Activated CD8-positive, alpha-beta memory T cell treated with anti-CD3 and anti-CD28 coated beads, Interleukin-2, amount 50 U/mL, for 48 hours (primary cell): ENCODE measurements at regions not wholly inside any gene's neighbourhood (a gene's known extent, or its start where the extent isn't known, plus 50 kb on each side); places are given as distances from the start of the nearest gene placed in this dataset.
"Not testable (repeated sequence)": the region's sequence is repeated elsewhere in the genome, so short reads cannot be mapped to it uniquely, and the experiment has no call there.

Source experiments
- DNase-seq: peaks from one replicate; pipeline ENCODE4 v3.0.0-alpha.2; 2020

DNA sequence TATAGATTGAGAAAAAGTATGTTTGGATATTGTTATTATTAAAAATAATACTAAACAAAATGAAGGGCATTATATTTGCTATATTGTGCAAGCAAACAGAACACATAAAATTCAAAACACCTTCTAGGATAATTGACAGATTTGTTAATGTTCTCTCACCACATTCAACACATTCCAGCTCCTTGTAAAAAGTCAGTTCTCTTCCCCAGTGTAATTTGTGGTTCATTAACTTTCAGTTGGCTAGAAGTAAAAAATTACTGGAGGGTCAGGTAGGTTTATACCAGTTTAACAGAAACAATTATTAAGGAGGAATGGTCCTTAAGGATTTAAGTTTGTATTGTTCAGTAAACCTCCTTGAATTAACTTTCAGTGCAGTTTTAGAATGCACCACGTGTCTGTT, 1235.3 kb upstream of the ADGRL2 start:
- no peak for DNase-seq

GRCh38 chr1:80542231-80542630, 1258.5 kb upstream of the ADGRL2 start:
- DNase-seq, result no peak

GRCh38 chr1:80540596-80540995, 1260.1 kb upstream of the ADGRL2 start:
- no peak for DNase-seq

DNA sequence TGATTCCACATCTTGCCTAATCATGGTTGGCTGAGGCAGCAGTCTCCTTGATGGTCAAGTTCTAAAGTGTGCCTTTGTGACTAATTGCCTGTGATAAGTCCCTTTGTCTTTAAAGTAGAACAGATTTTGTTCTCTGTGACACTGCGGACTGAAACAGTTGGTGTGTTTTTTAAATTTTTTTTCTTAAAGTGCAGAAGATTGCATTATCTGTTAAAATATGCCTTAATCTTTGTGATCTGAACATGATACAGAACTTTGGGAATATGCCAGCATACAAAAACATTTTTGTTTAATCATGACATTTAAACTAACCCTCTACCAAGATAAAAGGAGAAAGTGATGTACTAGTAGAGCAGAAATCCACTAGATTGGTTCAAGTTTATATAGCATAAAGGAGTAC, 1260.6 kb upstream of the ADGRL2 start:
- DNase-seq, result no peak

- DNase-seq, result not testable (repeated sequence)
Measured at GRCh38 chr1:80539298-80539697, 1261.4 kb upstream of the ADGRL2 start.

- no peak for DNase-seq
Measured at GRCh38 chr1:80536461-80536860, 1264.3 kb upstream of the ADGRL2 start.

DNA sequence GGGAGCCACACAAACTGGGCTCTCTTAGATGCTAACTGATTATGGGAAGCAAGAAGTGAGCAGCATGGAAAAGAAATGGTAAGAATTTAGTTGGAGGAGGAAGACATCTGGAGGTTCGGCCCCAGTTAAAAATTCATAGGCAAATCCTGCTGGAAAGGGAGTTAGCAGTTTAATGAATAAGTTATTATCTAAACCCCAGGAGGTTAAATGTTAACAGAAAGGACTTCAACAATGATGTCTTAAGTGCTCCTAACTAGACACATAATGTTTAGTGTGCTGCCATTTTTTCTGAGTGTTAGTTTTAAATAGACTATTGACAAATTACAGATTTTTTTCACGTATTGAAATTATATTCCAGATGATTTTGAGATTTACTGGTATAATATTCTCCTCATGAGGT, 1265.3 kb upstream of the ADGRL2 start:
- no peak for DNase-seq

DNA sequence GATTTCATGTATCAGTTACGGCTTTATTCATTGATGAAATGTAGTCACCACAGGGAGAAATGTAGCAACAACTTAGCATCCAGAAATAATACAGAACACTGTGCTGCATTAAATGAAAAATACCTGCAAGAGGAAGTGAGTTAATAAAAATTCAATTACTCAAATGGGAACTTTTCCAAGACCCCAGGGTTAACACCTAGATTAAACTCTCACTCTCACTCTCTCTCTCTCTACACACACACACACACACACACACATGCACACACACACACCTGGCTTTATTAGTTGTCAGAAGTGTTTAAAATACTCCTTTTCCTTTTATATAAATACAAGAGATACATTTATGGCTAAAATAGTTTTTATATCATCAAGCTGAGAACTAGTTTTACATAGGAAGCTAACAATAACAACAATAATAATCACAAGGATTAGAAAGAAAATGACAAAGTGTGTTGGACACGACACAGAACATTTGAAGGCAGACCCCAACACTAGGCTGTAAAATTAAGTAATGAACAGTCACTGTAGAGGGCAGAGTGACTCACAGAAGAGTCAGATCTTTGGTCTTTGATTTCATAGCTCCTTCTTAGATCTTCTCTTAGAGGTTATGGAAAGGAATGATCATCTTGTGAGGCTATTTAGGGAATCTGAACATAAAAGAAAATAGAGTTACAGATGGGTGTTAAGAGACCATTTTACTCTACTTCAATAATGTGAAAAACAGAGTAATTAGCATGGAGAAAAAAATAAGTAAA, 1266.0 kb upstream of the ADGRL2 start:
- no peak for DNase-seq

DNA sequence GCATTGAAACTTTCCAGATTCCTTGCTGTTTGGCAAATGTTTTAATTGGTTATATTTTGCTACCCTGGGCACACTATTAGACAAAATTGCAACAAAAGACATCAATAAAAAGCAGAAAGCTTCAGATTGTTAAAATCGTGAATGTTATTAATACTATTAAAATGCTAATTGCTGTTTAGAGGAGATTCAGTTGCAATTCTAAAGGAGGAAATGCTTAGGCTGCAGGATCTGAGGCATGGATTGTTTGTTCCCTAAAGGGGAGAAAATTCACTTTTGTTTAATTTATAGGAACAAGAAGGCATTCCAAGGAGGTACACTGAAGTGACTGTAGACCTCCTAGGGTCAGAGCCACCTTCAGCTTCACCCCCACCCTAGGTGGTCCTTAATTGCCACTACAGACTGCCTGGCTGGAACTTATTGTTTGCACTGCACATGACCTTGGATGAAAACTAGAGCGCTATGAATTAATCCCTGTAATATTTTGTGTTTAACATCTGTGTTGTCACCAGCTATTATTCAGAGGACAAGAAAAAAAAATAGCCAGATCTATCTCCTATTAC, 1266.9 kb upstream of the ADGRL2 start:
- no peak for DNase-seq

- no peak for DNase-seq
Measured at GRCh38 chr1:80533093-80533492, 1267.6 kb upstream of the ADGRL2 start.

DNA sequence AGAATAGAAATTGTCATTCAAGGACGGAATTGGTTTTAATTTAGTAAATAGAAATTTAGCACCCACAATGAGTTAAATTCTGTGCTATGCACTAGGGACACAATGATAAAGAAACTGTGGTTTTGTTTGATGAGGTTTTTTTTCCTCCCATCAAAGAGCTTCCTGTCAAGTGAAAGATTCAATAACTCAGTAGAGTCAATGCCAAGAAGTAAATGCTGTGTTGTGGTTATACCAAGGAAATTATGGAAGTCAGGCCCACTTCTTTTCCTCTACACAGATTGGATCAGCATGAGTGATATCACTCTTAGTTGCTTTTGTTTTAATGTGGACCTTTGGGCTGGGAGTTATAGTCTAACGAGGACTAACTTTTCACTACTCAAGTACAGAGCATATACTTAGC, 1269.6 kb upstream of the ADGRL2 start:
- no peak for DNase-seq

GRCh38 chr1:80529546-80529945, 1271.2 kb upstream of the ADGRL2 start:
- no peak for DNase-seq

- DNase-seq, result no peak
Measured at GRCh38 chr1:80523861-80524260, 1276.9 kb upstream of the ADGRL2 start.

DNA sequence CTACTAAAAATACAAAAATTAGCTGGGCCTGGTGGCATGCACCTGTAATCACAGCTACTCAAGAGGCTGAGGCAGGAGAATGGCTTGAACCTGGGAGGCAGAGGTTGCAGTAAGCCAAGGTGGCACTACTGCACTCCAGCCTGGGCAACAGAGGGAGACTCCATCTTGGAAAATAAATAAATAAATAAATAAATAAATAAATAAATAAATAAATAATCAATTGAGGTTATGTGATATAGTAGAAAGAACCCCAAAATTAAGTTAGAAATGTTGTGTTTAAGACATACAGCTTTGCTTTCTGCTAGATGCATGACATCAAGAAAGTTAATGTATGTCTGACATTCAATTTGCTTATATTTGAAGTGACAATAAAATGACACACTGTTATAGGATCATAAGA, 1277.7 kb upstream of the ADGRL2 start:
- not testable (repeated sequence) for DNase-seq

DNA sequence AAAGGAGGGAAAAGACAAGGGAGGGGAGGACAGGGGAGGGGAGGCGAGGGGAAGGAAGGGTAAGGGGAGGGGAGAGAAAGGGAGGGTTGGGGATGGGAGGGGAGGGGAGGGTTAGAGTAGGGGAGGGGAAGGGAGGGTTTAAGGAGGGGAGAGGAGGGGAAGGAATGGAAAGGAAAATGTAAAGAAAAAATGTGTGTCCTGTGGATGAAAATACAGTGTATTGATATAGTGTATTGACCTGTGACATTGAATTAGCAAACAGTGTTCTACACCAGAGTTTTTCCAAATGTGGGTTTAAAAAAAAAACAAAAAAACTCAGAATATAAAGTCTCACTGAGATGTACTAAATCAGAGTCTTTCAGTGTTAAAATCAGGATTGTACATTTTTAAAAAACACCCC, 1279.8 kb upstream of the ADGRL2 start:
- DNase-seq, result no peak

- DNase-seq, result no peak
Measured at GRCh38 chr1:80517062-80517461, 1283.7 kb upstream of the ADGRL2 start.

- DNase-seq, result no peak
Measured at GRCh38 chr1:80509965-80510522, 1290.7 kb upstream of the ADGRL2 start.

GRCh38 chr1:80506216-80506615, 1294.5 kb upstream of the ADGRL2 start:
- DNase-seq, result no peak

GRCh38 chr1:80498673-80499072, 1302.1 kb upstream of the ADGRL2 start:
- DNase-seq, result no peak

DNA sequence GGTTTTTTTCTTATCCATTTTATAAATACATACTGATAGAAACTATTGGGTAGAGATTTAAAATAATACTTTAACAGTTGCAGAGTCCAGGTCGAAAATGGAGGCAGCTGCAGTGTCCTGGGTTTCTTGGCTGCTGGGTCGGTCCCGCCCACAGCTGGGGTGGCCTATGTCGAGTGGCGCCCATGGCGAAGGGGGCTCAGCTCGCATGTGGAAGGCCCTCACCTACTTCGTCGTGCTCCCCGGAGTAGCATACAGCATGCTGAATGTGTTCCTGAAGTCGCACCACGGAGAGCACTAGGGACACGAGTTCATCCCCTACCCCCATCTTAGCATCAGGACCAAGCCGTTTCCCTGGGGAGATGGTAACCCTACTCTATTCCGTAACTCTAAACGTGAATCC, 1304.9 kb upstream of the ADGRL2 start:
- DNase-seq, result no peak

DNA sequence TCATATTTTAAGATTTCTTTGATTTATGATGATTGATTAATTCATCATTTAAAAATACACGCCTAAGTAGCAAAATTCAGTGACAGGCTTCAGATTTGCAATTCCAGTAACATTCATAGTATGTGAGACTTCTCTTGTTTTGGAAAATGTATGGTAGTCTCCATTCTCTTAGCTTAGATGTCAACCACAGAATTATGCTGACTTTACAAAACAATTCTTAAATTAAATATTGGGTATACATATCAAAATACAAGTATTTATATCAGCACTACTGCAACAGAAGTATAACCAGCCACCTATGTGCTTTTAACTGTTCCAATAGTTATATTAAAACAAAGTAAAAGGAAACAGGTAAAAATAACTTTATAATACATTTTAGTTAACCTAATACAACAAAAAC, 1328.6 kb upstream of the ADGRL2 start:
- no peak for DNase-seq

DNA sequence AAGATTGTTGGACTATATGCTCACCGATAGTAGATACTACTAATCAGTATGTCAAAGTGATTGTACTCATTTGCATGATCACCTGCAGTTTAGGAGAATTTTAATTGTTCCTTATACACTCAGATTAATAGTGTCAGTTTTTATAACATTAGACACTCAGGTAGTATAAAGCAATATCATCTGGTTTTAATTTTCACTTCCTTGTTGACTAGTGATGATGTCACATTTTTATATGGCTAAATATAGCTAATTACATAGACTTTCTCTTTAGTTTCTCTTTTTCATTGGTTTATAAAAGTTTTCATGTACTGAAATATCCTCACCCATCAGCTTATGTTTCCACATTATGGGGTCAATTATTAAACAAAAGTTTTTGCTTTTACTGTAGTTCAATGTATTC, 1332.4 kb upstream of the ADGRL2 start:
- no peak for DNase-seq

- DNase-seq, result no peak
Measured at GRCh38 chr1:80462006-80462405, 1338.7 kb upstream of the ADGRL2 start.

- no peak for DNase-seq
Measured at GRCh38 chr1:80457409-80457808, 1343.3 kb upstream of the ADGRL2 start.

DNA sequence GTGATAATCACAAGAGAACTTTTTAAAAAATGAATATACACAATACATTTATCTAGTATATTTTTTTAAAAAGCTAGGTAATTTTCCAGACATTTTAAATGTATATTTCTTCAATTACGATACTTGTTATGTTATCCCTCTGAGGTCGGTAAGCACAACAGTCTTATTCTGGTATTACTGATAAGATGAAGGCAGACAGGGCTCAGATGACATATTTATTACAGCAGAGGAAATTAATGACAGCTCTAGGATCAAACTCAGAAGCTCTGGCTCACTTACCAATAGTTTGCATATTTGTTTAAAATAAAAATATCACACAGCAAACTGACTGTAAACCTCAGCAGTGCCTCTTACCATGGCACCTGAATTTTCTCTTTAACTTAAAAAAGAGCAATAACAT, 1347.0 kb upstream of the ADGRL2 start:
- DNase-seq, result no peak
